DOHH2 (cell line): ENCODE measurements at regions not wholly inside any gene's neighbourhood (a gene's known extent, or its start where the extent isn't known, plus 50 kb on each side); places are given as distances from the start of the nearest gene placed in this dataset.

Experiments
- H3F3A ChIP-seq: fragments of 200-600 bp; sonication (generic), shearing (Covaris generic); 2 replicates; pipeline ENCODE4 v1.6.0; 2016; ENCODE audit warnings: antibody characterized with exemption, mild to moderate bottlenecking; ENCODE audit not compliant: control insufficient read depth, insufficient read depth
- H3K27ac ChIP-seq: fragments of 200-600 bp; sonication (generic); 2 replicates; pipeline ENCODE4 v1.5.1; 2014; ENCODE audit warnings: low read depth, mild to moderate bottlenecking, low read length, moderate library complexity
- H3K27me3 ChIP-seq: fragments of 200-600 bp; sonication (generic); 2 replicates; pipeline ENCODE4 v1.6.1; 2014; ENCODE audit warnings: mild to moderate bottlenecking, low read length, mixed read lengths; ENCODE audit not compliant: control insufficient read depth
- H3K36me3 ChIP-seq: fragments of 200-600 bp; sonication (generic); 2 replicates; pipeline ENCODE4 v1.6.1; 2014; ENCODE audit warnings: mild to moderate bottlenecking, low read length, moderate library complexity, mixed read lengths; ENCODE audit not compliant: control insufficient read depth
- H3K4me1 ChIP-seq: fragments of 200-600 bp; sonication (generic); 2 replicates; pipeline ENCODE4 v1.6.1; 2014; ENCODE audit warnings: mild to moderate bottlenecking, low read length, mixed read lengths; ENCODE audit not compliant: control insufficient read depth
- H3K4me2 ChIP-seq: fragments of 200-600 bp; sonication (generic); 2 replicates; pipeline ENCODE4 v1.6.0; 2014; ENCODE audit warnings: mild to moderate bottlenecking, low read length, moderate library complexity
- H3K4me3 ChIP-seq: fragments of 200-600 bp; sonication (generic); 2 replicates; pipeline ENCODE4 v1.5.1; 2014; ENCODE audit warnings: mild to moderate bottlenecking, low read length, mixed read lengths
- H3K79me2 ChIP-seq: fragments of 200-600 bp; sonication (generic); 2 replicates; pipeline ENCODE4 v1.6.1; 2014; ENCODE audit warnings: mild to moderate bottlenecking, low read length, mixed read lengths; ENCODE audit not compliant: control insufficient read depth
- H3K9me2 ChIP-seq: fragments of 200-600 bp; sonication (generic); replicated peaks from 2 replicates; pipeline ENCODE4 v1.6.1; 2014; ENCODE audit warnings: mild to moderate bottlenecking, low read length, mixed read lengths; ENCODE audit not compliant: control insufficient read depth
- H3K9me3 ChIP-seq: fragments of 200-600 bp; sonication (generic); 2 replicates; pipeline ENCODE4 v1.6.1; 2014; ENCODE audit warnings: antibody characterized with exemption, low read length, mixed read lengths; ENCODE audit not compliant: control insufficient read depth, insufficient read depth
- H4K20me1 ChIP-seq: fragments of 200-600 bp; sonication (generic); 2 replicates; pipeline ENCODE4 v1.6.0; 2014; ENCODE audit warnings: low read depth, mild to moderate bottlenecking, antibody characterized with exemption, low read length, moderate library complexity; ENCODE audit not compliant: control insufficient read depth, insufficient read depth
- CTCF ChIP-seq: fragments of 200-600 bp; sonication (generic); IDR thresholded peaks from one replicate; pipeline ENCODE4 v1.5.1; 2014; ENCODE audit warnings: antibody characterized with exemption, mild to moderate bottlenecking, low read depth, low read length; ENCODE audit not compliant: poor library complexity, severe bottlenecking
- EZH2phosphoT487 ChIP-seq: fragments of 200-600 bp; sonication (generic); IDR thresholded peaks from 2 replicates; pipeline ENCODE4 v1.6.1; 2017; ENCODE audit warnings: borderline replicate concordance, mild to moderate bottlenecking, antibody characterized with exemption, low read length, moderate library complexity, mixed read lengths

GRCh38 chr19:46925548-46925950 lies 64.8 kb downstream of the ARHGAP35 start:
- no peaks in the 10 kb centered on the region for H3K9me3 ChIP-seq
- no peak overlapping the region for H3K27ac ChIP-seq
- peaks cover 24% of the 10 kb centered on the region for H3K36me3 ChIP-seq
- no peak overlapping the region for H3K4me3 ChIP-seq
- peaks cover 46% of the 10 kb centered on the region for H3K4me1 ChIP-seq
- peaks cover 88% of the 10 kb centered on the region for H3K79me2 ChIP-seq
- no peaks in the 10 kb centered on the region for H3K9me2 ChIP-seq
- no peaks in the 10 kb centered on the region for H3F3A ChIP-seq
- H3K27me3 ChIP-seq, result no peaks in the 10 kb centered on the region
- TF ChIP-seq EZH2phosphoT487, result no peak
- no peak for TF ChIP-seq CTCF
- H4K20me1 ChIP-seq, result peaks cover 18% of the 10 kb centered on the region
- H3K4me2 ChIP-seq, result no peak overlapping the region

DNA sequence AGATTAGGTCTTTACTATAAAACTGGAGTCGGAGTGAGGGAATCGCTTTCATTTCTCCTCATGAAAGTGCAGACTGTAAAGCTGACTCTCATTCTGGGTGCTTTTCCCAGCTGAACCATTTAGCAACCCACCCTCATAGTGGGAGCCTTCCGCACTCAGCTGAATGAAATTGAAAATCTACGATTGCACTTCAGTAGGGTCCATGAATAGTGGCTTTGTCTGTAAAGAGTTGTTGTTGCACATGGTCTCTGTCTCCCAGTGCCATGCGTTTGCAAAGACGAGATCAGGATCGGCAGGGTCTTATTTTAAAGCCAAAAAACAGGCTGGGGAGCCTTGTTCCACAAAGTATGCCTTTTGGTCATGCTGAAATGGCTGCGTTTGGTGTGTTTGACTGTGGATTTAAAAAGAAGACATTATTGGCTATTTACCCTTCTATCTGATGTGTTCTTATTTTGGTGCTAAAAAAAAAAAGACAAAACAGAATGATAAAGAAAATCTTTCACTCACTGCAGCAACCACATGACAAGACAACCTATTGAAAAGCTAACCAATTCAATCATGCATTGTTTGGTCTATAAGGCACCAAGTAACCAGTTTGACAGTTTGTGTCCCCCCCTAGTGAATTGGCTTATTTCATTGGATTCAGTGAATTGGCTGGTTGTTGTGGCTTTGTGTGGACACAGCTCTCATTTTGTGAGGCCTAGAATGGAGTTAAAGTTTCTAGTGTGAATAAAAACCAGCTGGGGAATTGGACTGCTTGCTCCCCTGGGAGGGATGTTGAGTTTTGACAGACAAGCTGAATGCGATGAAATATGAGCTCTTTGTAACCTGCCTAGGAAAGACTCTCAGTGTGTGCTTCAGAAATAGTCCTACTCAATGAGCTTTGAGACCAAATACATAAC lies 65.6 kb downstream of the ARHGAP35 start:
- peaks cover 90% of the 10 kb centered on the region for H3K79me2 ChIP-seq
- H3F3A ChIP-seq, result no peaks in the 10 kb centered on the region

GRCh38 chr19:46927106-46927505 lies 66.3 kb downstream of the ARHGAP35 start:
- Histone ChIP-seq H3F3A (no peaks in the 10 kb centered on the region), H3K9me2 (no peaks in the 10 kb centered on the region), H3K79me2 (peaks cover 90% of the 10 kb centered on the region), H3K4me3 (0 out of 2 replicates have a peak overlapping the region, but pooled peaks have one; percentile 3), H3K36me3 (peaks cover 9% of the 10 kb centered on the region), H3K9me3 (no peaks in the 10 kb centered on the region), H3K4me1 (peaks cover 46% of the 10 kb centered on the region), H3K27me3 (no peaks in the 10 kb centered on the region), H4K20me1 (peaks cover 14% of the 10 kb centered on the region), H3K27ac (no peak overlapping the region), H3K4me2 (peak overlapping the region; percentile 43)
- TF ChIP-seq CTCF (no peak), EZH2phosphoT487 (no peak)

More for the DNA sequence above, 65.6 kb downstream of the ARHGAP35 start:
- no peaks in the 10 kb centered on the region for H3K9me2 ChIP-seq
- H3K9me3 ChIP-seq, result no peaks in the 10 kb centered on the region
- no peaks in the 10 kb centered on the region for H3K27me3 ChIP-seq
- peaks cover 46% of the 10 kb centered on the region for H3K4me1 ChIP-seq
- H4K20me1 ChIP-seq, result peaks cover 18% of the 10 kb centered on the region
- TF ChIP-seq CTCF (no peak), EZH2phosphoT487 (no peak)
- H3K36me3 ChIP-seq, result peaks cover 16% of the 10 kb centered on the region
- H3K27ac ChIP-seq, result no peak overlapping the region
- peak overlapping the region; percentile 43; the same call in 1 of the 2 replicates for H3K4me2 ChIP-seq
- no peak overlapping the region for H3K4me3 ChIP-seq
